AG04450 (cell line): ENCODE measurements at regions not wholly inside any gene's neighbourhood (a gene's known extent, or its start where the extent isn't known, plus 50 kb on each side); places are given as distances from the start of the nearest gene placed in this dataset.

Source experiments
- CTCF ChIA-PET: fragments of 300-600, 350-600 bp; formaldehyde crosslinking; extraction: SDS; loops from one replicate; lab custom pipeline; 2022; ENCODE audit warnings: antibody characterized with exemption, inconsistent platforms; lab: Charles Lee
- POLR2A ChIA-PET: fragments of 350-600 bp; formaldehyde crosslinking; extraction: SDS; loops from one replicate; lab custom pipeline; 2021; ENCODE audit warnings: antibody characterized with exemption, inconsistent platforms; lab: Yijun Ruan, JAX
- DNase-seq: peaks from one replicate; pipeline ENCODE4 v3.0.0-alpha.2; 2011; ENCODE audit warnings: low read depth, low spot score
- H3K27ac ChIP-seq: one replicate; pipeline ENCODE4 v1.5.1; 2012; ENCODE audit warnings: low read depth, low read length, control low read depth
- H3K27me3 ChIP-seq: one replicate; pipeline ENCODE4 v1.6.0; 2012; ENCODE audit warnings: low read length; ENCODE audit not compliant: control insufficient read depth, insufficient read depth
- H3K4me3 ChIP-seq: 2 replicates; pipeline ENCODE4 v1.5.1; 2011; ENCODE audit warnings: mild to moderate bottlenecking, low read depth, low read length, control low read depth
- H3K9me3 ChIP-seq: 2 replicates; pipeline ENCODE4 v1.5.1; 2012; ENCODE audit warnings: low read length; ENCODE audit not compliant: control insufficient read depth, insufficient read depth
- CTCF ChIP-seq: IDR thresholded peaks from 2 replicates; pipeline ENCODE4 v1.5.1; 2011; ENCODE audit warnings: low read depth, low read length, control low read depth, inconsistent platforms

GRCh38 chr3:124143047-124143446 is 151.1 kb upstream of the ROPN1 start:
- H3K27ac ChIP-seq, result no peak overlapping the region
- DNase-seq, result no peak
- H3K27me3 ChIP-seq, result peaks cover 11% of the 10 kb centered on the region
- POLR2A ChIA-PET, result no interaction called here
- no peak overlapping the region for H3K4me3 ChIP-seq
- CTCF ChIA-PET, result interaction anchor here (0.5 to 0.8 kb wide), 2 partner anchors 110 to 180 kb away, joined by 3 read pairs; partner anchors contain the start of gene KALRN
- TF ChIP-seq CTCF, result no peak
- no peaks in the 10 kb centered on the region for H3K9me3 ChIP-seq

GRCh38 chr3:124144035-124144814 is 152.3 kb upstream of the ROPN1 start:
- POLR2A ChIA-PET, result no interaction called here
- TF ChIP-seq CTCF, result no peak
- DNase-seq, result no peak
- Histone ChIP-seq H3K9me3 (no peaks in the 10 kb centered on the region), H3K27me3 (peaks cover 15% of the 10 kb centered on the region), H3K4me3 (no peak overlapping the region), H3K27ac (no peak overlapping the region)
- CTCF ChIA-PET, result no interaction called here

- no peak for DNase-seq
- H3K27ac ChIP-seq, result no peak overlapping the region
- H3K27me3 ChIP-seq, result peaks cover 17% of the 10 kb centered on the region
- ChIA-PET CTCF (no interaction called here), POLR2A (no interaction called here)
- no peaks in the 10 kb centered on the region for H3K9me3 ChIP-seq
- no peak overlapping the region for H3K4me3 ChIP-seq
- no peak for TF ChIP-seq CTCF
These were observed 155.5 kb upstream of the ROPN1 start for GRCh38 chr3:124147429-124147828.

GRCh38 chr3:124147946-124148345 is 156.0 kb upstream of the ROPN1 start:
- H3K9me3 ChIP-seq, result no peaks in the 10 kb centered on the region
- CTCF ChIA-PET, result no interaction called here
- TF ChIP-seq CTCF, result 0 out of 2 replicates have a peak, but pooled peaks have one; percentile 6
- H3K4me3 ChIP-seq, result no peak overlapping the region
- H3K27me3 ChIP-seq, result peaks cover 17% of the 10 kb centered on the region
- no peak overlapping the region for H3K27ac ChIP-seq
- no peak for DNase-seq
- POLR2A ChIA-PET, result no interaction called here

GRCh38 chr3:124149081-124149480 is 157.2 kb upstream of the ROPN1 start:
- DNase-seq, result no peak
- no peak for TF ChIP-seq CTCF
- no peak overlapping the region for H3K4me3 ChIP-seq
- no peaks in the 10 kb centered on the region for H3K9me3 ChIP-seq
- POLR2A ChIA-PET, result no interaction called here
- CTCF ChIA-PET, result no interaction called here
- H3K27ac ChIP-seq, result no peak overlapping the region
- peaks cover 16% of the 10 kb centered on the region for H3K27me3 ChIP-seq
